HG02973 (cell line): ENCODE measurements at regions not wholly inside any gene's neighbourhood (a gene's known extent, or its start where the extent isn't known, plus 50 kb on each side); places are given as distances from the start of the nearest gene placed in this dataset.
"Not testable (repeated sequence)": the region's sequence is repeated elsewhere in the genome, so short reads cannot be mapped to it uniquely, and the experiment has no call there.

ENCODE experiments used
- ATAC-seq: cut with Tn5 transposase; IDR thresholded peaks from one replicate; pipeline ENCODE4 v1.9.1; 2021; ENCODE audit warnings: moderate library complexity; ENCODE audit not compliant: unreplicated experiment

DNA sequence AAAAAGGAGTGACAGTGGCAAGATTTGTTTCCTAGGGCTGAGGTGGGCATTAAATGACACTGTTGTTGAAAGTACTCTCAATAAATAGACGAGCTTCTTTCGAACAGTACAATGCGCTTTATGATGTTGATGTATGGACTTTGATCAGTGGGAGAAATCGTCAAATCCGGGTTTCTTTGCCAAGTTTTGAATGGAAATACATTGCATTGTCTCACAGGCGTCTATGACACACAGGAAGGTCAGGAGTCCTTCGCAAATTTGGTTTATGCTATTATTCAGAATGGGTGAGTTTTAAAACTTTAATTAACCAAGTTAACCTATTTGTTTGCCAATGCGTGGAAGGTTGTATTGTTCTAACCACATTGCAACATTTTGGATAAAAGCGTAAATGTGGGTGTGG, 547.3 kb upstream of the SLC35B3 start:
- no peak for ATAC-seq

DNA sequence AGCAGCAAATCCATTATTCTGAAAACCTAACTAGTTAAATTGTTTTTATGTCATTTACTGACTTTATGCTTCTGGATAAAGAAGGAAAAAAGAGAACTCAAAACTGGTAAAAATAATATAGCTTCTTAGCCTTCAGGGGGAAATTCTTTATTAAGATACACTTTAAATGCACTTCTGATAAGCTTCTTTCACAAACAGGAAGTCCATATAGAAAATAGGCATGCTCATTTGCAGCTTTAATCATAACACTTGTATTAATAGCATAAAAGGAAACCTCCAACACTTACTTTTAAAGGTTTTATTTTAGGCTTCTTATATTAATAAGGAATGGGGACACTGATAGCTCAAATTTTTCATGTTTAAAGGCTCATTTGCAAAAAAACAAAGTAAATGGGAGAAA, 538.0 kb upstream of the SLC35B3 start:
- ATAC-seq = no peak

DNA sequence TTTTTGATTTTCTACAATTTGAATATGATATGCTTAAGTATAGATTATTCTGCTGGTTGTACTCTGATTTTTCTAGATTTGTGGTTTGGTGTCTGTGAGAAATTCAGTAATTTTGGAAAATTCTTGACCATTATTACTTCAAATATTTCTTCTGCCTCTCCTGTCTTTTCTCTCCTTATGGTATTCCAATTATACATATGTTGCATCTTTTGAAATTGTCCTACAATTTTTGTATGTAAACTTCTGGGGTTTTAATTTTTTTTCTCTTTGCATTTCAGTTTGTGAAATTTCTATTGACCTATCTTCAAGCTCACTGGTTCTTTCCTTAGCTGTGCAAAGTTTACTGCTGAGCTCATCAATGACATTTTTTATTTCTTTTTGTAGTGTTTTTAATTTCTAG, 534.4 kb upstream of the SLC35B3 start:
- ATAC-seq = no peak

- ATAC-seq = no peak
These were observed 523.7 kb upstream of the SLC35B3 start for GRCh38 chr6:8958894-8959511.

GRCh38 chr6:8953310-8953709, 518.0 kb upstream of the SLC35B3 start:
- ATAC-seq = no peak

- no peak for ATAC-seq
These were observed 513.4 kb upstream of the SLC35B3 start for GRCh38 chr6:8948733-8949132.

DNA sequence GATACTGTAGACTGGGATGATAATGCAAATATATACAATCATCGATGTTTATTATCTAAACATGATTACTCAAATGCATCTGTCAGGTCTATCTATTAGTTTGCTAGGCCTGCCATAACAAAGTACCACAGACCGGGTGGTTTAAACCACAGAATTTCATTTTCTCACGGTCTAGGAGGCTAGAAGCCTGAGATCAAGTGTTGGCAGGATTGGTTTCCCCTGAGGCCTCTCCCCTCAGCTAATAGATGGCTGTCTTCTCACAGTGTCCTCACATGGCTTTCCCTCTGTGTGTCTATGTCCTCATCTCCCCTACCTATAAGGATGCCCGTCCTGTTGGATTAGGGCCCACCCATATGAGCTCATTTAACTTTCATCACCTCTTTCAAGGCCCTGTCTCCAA, 512.6 kb upstream of the SLC35B3 start:
- ATAC-seq = no peak

DNA sequence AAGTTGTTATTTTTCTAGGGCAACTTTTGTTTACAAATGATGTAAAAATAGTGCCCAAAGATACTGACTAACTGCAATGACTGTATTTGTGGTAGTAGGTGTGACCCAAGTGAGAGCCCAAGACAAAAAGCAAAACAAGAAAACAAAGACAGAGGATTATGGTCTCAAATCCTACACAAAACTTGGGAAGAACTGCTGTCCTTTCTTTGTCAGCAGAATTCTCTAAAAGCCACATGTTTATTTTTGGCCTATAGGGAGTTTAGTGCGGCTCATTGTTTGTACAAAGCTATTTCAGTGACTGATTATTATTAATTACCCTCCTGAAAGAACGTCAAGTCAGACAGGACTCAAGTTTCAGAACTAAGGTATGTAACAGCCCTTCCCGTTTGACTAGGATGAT, 509.2 kb upstream of the SLC35B3 start:
- ATAC-seq = no peak

DNA sequence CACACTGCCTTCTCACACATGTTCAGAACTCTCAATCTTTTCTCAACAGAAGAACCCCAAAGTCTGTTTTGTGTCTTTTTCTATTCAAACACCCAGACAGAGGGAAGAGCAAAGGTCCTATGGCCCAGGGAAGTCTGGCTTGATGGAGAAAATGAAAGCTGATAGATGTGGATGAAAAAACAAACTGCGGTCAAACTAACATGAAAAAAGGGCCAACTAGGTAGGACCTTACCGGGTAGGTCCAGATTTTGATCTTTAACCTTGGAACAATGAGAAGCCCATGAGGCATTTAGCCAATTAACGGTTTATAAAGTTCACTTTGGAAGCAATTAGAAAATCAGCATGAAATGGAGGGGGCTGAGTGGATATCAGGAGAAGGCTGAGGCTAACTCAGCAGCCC, 507.7 kb upstream of the SLC35B3 start:
- no peak for ATAC-seq

DNA sequence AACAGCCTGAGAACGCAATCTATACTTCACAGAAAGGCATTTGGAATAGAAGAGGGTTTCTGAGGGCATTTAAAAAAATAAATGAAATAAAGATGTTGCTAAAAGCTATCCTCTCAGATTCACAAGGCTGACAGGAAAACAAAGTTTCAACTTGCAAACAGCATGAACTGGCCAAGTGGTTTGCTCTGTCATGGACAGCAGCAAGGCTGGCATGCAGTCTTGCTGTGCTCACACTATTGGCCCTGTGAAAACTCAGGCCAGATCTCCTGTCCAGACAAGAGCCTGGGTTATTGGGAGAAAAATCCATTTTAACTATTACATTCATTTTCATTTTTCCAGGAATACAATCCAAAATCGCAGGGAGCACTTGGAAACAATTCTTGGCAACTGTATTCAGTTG, 506.2 kb upstream of the SLC35B3 start:
- ATAC-seq = no peak

DNA sequence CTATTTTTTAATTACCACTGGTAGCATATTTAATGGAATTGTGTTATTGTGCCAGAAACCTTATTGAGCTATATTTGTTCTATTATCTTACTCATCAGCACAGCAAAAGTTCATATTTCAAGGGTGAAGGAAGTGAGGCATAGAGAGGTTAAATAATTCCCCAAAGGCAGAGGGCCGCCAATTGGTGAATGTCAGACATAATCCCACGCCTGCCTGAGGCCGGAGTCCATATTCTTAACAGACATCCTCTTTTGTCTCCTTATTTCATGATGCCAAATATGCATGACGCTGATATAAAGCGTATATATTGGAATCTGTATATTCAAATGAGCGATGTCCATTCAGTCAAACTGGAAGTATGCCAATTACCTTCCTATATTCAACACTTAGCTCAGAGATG, 505.0 kb upstream of the SLC35B3 start:
- ATAC-seq = no peak

DNA sequence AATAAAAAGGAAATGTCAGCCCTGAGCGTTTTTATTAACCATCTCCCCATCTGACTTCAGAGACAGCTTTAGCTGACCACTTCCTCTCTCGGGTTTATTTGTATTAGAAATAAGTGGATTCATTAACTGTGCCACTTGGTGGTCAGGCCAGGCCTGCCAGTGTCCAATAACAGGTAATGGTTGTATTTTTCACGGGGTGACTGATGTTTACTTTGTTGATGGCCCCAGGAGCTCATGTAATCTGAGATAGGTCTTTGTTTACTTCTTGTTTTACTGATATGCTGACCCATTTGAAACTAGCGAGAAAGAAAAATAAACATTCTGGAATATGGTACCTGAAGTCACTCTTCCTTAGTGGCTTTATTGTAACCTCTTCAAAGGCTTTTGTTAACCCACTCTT, 504.3 kb upstream of the SLC35B3 start:
- no peak for ATAC-seq

DNA sequence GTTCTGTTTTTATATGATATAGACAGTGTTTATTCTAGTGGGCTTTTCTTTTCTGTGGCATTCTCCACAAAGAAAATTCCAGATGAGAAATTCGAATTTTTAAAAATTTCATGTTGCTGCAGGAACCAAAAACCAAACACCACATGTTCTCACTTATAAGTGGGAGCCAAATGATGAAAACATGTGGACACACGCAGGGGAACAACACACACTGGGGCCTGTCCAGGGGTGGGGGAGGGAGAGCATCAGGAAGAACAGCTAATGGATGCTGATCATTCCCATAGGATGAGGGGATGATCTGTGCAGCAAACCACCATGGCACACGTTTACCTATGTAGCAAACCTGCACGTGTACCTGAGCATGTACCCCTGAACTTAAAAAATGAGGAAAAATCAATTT, 499.0 kb upstream of the SLC35B3 start:
- no peak for ATAC-seq

DNA sequence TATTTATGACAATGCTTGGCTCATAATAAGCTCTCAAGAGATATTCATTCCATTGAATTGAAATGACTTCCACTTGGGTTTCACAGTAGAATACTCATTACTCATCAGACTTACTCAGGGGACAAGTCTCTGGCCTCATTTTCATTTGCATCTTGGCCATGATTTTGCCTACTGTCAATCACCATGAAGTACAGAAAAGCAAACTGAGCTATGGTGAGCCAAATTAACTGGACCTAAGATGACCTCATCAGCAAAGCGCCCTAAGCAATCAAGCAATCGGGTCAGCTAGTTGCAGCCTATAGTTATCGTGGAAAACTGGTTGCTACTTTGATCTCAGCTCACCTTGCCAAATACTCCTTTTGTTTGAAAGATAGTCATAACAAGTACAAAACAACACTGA, 494.7 kb upstream of the SLC35B3 start:
- no peak for ATAC-seq

GRCh38 chr6:8920244-8920643, 484.9 kb upstream of the SLC35B3 start:
- not testable (repeated sequence) for ATAC-seq

DNA sequence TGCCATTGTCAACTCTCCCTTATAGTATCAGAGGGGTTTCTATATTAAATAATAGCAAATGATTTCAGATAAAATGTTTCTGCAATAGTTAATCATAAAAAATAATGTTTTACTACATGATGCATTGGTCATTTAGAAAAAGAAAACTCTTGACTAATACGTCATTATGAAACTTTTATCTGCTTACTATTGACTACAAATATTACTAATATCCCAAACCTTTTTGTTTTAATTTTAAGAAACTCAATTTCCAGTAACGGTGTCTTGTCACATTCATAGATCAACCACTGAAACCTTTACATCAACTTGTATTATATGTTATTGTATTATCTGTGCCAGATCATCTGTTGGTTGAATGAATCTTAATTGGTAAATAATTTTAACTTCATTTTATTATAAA, 482.9 kb upstream of the SLC35B3 start:
- ATAC-seq = no peak

DNA sequence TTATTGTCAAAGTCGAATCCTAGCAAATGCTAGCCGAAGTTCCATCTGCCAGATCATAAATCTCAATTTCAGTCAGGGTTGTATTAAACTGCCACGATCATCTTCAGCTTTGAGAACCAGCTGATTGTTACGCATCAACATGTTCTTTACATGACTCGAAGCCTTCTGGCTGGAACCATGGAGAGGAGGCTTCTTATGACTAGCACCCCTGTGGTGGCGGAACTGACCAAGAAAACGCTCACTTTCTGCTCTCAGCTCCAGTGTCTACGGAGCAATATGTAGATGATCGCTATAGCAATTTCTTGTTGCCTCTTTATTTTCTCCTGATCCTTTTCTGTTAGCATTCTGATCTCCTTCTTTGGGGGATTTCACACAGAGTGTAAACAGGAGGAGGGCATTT, 479.4 kb upstream of the SLC35B3 start:
- no peak for ATAC-seq

GRCh38 chr6:8908638-8909037, 473.3 kb upstream of the SLC35B3 start:
- no peak for ATAC-seq

GRCh38 chr6:8906699-8907098, 471.4 kb upstream of the SLC35B3 start:
- ATAC-seq = no peak

- ATAC-seq = no peak
These were observed 470.4 kb upstream of the SLC35B3 start for GRCh38 chr6:8905757-8906156.

DNA sequence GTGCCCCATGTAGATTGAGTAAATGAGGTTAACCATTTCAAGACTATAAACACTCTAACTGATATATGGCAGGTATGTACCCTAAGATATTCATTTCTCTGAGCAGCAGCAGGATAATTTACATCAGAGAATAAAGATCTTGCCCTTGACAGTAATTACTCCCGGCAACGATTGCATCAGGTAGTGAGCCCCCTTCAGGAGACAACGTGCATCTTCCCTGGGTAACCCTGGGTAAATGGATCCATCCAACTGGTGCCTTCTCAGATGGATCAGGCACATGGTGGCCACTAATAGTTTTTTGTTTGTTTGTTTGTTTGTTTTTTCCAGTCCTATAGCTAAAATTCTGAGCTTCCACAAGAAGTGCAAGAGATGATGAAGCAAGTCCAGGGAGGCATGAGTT, 469.4 kb upstream of the SLC35B3 start:
- no peak for ATAC-seq

- no peak for ATAC-seq
These were observed 464.7 kb upstream of the SLC35B3 start for GRCh38 chr6:8900056-8900455.

GRCh38 chr6:8889514-8889913, 454.2 kb upstream of the SLC35B3 start:
- no peak for ATAC-seq

GRCh38 chr6:8888468-8888867, 453.1 kb upstream of the SLC35B3 start:
- peak; percentile 74 for ATAC-seq
